Mucosa of descending colon (tissue), 3 donors: ENCODE measurements at regions not wholly inside any gene's neighbourhood (a gene's known extent, or its start where the extent isn't known, plus 50 kb on each side); places are given as distances from the start of the nearest gene placed in this dataset.

Experiments
- ATAC-seq: fragments of 200-7000 bp; cut with Tn5 transposase; one replicate; pipeline ENCODE4 v1.9.1; 2020; ENCODE audit warnings: mild to moderate bottlenecking, moderate library complexity
- DNase-seq, 3 donors: peaks; one replicate each; pipeline ENCODE4 v3.0.0-alpha.2; 2020
- H3K36me3 ChIP-seq: fragments of 200-600 bp; one replicate; pipeline ENCODE4 v1.8.0; 2021; ENCODE audit warnings: low read depth, mild to moderate bottlenecking
- H3K4me1 ChIP-seq: fragments of 200-600 bp; one replicate; pipeline ENCODE4 v1.8.0; 2021; ENCODE audit warnings: low read depth, mild to moderate bottlenecking
- H3K4me3 ChIP-seq: fragments of 200-600 bp; one replicate; pipeline ENCODE4 v1.8.0; 2021; ENCODE audit warnings: mild to moderate bottlenecking
- H3K9me3 ChIP-seq: fragments of 200-600 bp; one replicate; pipeline ENCODE4 v1.8.0; 2021; ENCODE audit warnings: mild to moderate bottlenecking
- intact Hi-C, 2 donors: fragments of 100-400 bp; cut with DNase I in 1 of 2; cut with micrococcal nuclease in 1 of 2; formaldehyde crosslinking; loops; one replicate each; pipeline versions ENCODE4 v1.11.0 to v1.11.1; 2022; cut with DNase I, micrococcal nuclease
- TF ChIP-seq, protein P1 (sequence below): fragments of 200-600 bp; IDR thresholded peaks from one replicate; pipeline ENCODE4 v1.8.0; 2022; ENCODE audit warnings: antibody characterized with exemption, mild to moderate bottlenecking
- donor health status: DM: no; HTN: no; CAD: no; lungs with moderate emphysema.
- donor health status: DM: no; HTN: no; CAD: no.
- donor health status: DM: no; HTN: yes; CAD: no.

DNA sequence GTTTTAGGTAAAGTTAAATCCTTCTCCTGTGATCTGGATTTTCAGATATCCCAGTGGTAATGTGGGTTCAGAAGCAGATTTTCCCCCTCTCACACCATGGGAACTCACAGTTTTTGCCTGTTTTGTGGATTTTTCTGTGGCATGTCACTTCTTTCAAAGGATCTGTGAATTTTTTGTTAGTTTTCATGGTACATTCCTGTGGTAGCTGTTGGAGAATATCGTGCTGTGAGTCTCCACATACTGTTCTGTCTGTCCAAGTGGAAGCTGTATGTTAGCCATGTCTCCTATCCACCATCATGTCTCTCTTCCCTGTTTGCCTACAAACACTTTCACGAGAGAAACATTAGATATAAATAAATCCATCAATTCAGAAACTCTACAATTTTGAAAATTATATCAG, 378.7 kb upstream of the ADGRB3 start:
- intact Hi-C loops = no loop called here
- ATAC-seq (no peak), DNase-seq (no peak)
- Histone ChIP-seq H3K4me3 (no peak overlapping the region), H3K9me3 (peaks cover 66% of the 10 kb centered on the region), H3K4me1 (no peaks in the 10 kb centered on the region), H3K36me3 (no peaks in the 10 kb centered on the region)
- TF ChIP-seq, protein P1, sequence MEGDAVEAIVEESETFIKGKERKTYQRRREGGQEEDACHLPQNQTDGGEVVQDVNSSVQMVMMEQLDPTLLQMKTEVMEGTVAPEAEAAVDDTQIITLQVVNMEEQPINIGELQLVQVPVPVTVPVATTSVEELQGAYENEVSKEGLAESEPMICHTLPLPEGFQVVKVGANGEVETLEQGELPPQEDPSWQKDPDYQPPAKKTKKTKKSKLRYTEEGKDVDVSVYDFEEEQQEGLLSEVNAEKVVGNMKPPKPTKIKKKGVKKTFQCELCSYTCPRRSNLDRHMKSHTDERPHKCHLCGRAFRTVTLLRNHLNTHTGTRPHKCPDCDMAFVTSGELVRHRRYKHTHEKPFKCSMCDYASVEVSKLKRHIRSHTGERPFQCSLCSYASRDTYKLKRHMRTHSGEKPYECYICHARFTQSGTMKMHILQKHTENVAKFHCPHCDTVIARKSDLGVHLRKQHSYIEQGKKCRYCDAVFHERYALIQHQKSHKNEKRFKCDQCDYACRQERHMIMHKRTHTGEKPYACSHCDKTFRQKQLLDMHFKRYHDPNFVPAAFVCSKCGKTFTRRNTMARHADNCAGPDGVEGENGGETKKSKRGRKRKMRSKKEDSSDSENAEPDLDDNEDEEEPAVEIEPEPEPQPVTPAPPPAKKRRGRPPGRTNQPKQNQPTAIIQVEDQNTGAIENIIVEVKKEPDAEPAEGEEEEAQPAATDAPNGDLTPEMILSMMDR = no peak

DNA sequence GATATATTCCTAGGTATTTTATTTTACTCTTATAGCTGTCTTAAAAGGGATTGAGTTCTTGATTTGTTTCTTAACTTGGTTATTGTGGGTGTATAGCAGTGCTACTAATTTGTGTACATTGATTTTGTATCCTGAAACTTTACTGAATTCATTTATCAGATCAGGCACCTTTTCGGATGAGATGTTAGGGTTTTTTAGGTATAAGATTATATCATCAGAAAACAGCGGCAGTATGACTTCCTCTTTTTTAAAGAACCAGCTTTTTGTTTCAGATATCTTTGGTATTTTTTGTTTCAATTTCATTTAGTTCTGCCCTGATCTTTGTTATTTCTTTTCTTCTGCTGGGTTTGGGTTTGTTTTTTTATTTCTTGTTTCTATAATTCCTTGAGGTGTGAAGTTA, 382.4 kb upstream of the ADGRB3 start:
- no peaks in the 10 kb centered on the region for H3K4me1 ChIP-seq
- TF ChIP-seq, protein P1 = no peak

DNA sequence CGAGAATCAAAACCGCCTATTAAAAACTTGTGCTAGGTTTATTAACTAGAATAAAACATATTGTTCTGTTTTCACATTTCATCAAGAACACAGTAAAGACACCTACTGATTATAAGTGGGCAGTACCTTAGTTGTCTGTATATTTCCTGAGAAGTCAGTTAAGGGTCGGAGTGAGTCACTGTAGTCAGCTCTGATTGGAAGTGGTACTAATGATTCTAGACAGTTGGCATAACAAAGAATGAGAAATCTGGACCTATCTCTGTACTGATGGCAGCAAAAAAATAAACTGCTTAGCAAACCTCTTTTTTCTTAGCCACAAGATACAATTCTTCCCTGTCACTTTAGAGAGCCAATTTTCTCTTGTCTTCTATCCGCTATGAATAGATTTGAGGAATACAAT, 387.3 kb upstream of the ADGRB3 start:
- no peak overlapping the region for H3K4me3 ChIP-seq
- H3K4me1 ChIP-seq = no peaks in the 10 kb centered on the region
- no peaks in the 10 kb centered on the region for H3K36me3 ChIP-seq
- DNase-seq = no peak
- H3K9me3 ChIP-seq = peaks cover 8% of the 10 kb centered on the region
- no peak for ATAC-seq
- intact Hi-C loops = no loop called here
- TF ChIP-seq, protein P1 = no peak

More for the DNA sequence above, 382.4 kb upstream of the ADGRB3 start:
- H3K9me3 ChIP-seq = peaks cover 44% of the 10 kb centered on the region
- ATAC-seq (no peak), DNase-seq (no peak)
- intact Hi-C loops = no loop called here
- no peak overlapping the region for H3K4me3 ChIP-seq
- no peaks in the 10 kb centered on the region for H3K36me3 ChIP-seq

DNA sequence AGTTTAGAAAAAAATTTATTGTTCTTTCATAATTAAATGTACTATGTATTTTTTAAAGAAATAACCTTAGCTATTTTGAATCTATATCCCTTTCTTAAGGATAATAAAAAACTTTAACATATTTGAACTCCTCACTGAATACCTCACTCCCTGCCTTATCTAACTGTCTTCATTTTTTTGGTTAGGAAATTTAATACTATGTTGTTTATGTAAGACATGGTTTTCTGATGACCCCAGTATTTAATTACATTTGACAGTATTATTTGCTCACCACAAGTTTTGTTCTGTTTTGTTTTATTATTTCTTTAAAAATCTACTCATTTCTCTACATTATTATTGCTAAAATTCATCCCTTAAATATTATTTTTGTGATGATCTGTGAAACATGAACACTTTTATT, 394.4 kb upstream of the ADGRB3 start:
- DNase-seq (no peak), ATAC-seq (no peak)
- no peaks in the 10 kb centered on the region for H3K36me3 ChIP-seq
- intact Hi-C loops = no loop called here
- H3K4me3 ChIP-seq = no peak overlapping the region
- H3K4me1 ChIP-seq = no peaks in the 10 kb centered on the region
- H3K9me3 ChIP-seq = peaks cover 2% of the 10 kb centered on the region
- TF ChIP-seq, protein P1 = no peak

DNA sequence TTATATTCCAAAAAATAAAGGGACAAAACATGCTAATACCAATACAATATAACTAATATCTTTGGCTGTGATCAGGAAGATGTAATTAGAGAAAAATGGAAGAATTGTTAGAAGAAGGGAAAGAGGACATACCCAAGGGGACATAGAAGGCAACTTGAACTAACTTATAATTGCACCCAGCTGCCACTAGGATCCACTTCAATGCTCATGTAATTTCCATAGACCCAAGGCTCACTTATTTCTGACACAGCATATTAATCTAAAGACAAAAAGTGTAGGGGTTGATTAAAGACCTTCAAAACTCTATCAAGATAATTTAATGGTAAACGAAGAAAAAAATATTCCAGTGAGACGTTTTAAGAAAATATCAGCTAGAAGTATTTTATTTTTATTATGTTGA, 396.0 kb upstream of the ADGRB3 start:
- ATAC-seq (no peak), DNase-seq (no peak)
- peaks cover 7% of the 10 kb centered on the region for H3K9me3 ChIP-seq
- H3K4me3 ChIP-seq = no peak overlapping the region
- TF ChIP-seq, protein P1 = no peak
- no peaks in the 10 kb centered on the region for H3K4me1 ChIP-seq
- H3K36me3 ChIP-seq = no peaks in the 10 kb centered on the region
- intact Hi-C loops = no loop called here

DNA sequence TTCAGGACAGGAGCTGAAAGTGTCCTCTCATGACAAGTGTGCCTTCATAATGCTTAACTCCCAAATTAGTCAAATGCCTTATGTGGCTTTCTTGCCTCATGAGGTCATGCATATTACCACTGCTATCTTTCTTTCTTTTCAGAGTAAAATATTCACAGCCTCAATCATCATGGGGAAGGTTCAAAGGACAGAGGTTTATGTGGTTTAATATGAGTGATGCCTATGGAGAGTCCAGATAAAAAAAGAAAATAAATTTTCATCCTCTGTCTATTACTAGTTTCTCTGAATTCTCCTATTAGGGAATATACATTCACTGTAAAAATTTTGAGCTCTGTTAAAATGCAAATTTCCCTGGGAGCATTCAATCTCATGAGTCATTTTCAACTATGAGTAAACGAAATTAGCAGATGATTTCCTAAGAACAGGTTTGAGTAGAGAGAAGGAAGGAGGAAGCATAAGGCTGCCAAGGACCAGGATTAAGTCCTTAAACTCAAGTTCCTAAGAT, 396.9 kb upstream of the ADGRB3 start:
- intact Hi-C loops = no loop called here
- TF ChIP-seq, protein P1 = no peak
- peaks cover 12% of the 10 kb centered on the region for H3K9me3 ChIP-seq
- H3K36me3 ChIP-seq = no peaks in the 10 kb centered on the region
- no peak for DNase-seq
- H3K4me3 ChIP-seq = no peak overlapping the region
- H3K4me1 ChIP-seq = no peaks in the 10 kb centered on the region
- ATAC-seq = no peak
